B cell (primary cell): ENCODE measurements at regions not wholly inside any gene's neighbourhood (a gene's known extent, or its start where the extent isn't known, plus 50 kb on each side); places are given as distances from the start of the nearest gene placed in this dataset.

Source experiments
- ATAC-seq: fragments of 200-7000 bp; cut with Tn5 transposase; one replicate; pipeline ENCODE4 v1.10.0; 2021; ENCODE audit warnings: low read depth, mild to moderate bottlenecking, moderate number of reproducible peaks, moderate library complexity
- CTCF ChIA-PET: fragments of 350-600 bp; sonication (Branson Sonifier 250); formaldehyde crosslinking; loops from one replicate; lab custom pipeline; 2021; ENCODE audit warnings: antibody characterized with exemption, inconsistent platforms; lab: Charles Lee
- POLR2A ChIA-PET: fragments of 350-600 bp; sonication (Branson Sonifier 250); formaldehyde crosslinking; loops from one replicate; lab custom pipeline; 2021; ENCODE audit warnings: antibody characterized with exemption; lab: Charles Lee
- DNase-seq: peaks from one replicate; pipeline ENCODE4 v3.0.0; 2013
- H2AFZ ChIP-seq: 2 replicates; pipeline ENCODE4 v1.6.1; 2012; ENCODE audit warnings: mild to moderate bottlenecking, low read depth, low read length; ENCODE audit not compliant: insufficient read depth, poor library complexity, severe bottlenecking
- H3K27ac ChIP-seq, 2 donors: 1 replicate in 1 of 2; 2 replicates in 1 of 2; pipeline ENCODE4 v1.5.1; 2012 to 2013; ENCODE audit warnings: low read length in 2 of 2, mild to moderate bottlenecking in 2 of 2, moderate library complexity in 1 of 2
- H3K27me3 ChIP-seq, 4 experiments: fragments of 200-600 bp in 1 of 4; sonication (generic) in 1 of 4; replicated peaks in 1 of 4; 1 replicate in 2 of 4; 2 replicates in 2 of 4; pipeline versions ENCODE4 v1.6.1 to v1.7.0; 2013 to 2016; ENCODE audit warnings: low read length in 3 of 4, mild to moderate bottlenecking in 2 of 4, mixed read lengths in 1 of 4, moderate library complexity in 1 of 4; ENCODE audit not compliant: insufficient read depth in 4 of 4, control insufficient read depth in 3 of 4; ENCODE audit errors: control extremely low read depth in 1 of 4
- H3K36me3 ChIP-seq, 2 experiments: replicated peaks in 1 of 2; 1 replicate in 1 of 2; 2 replicates in 1 of 2; pipeline versions ENCODE4 v1.6.1 to v1.7.1; 2013; ENCODE audit warnings: low read length in 1 of 2; ENCODE audit not compliant: insufficient read depth in 2 of 2, control insufficient read depth in 1 of 2; ENCODE audit errors: control extremely low read depth in 1 of 2, extremely low read depth in 1 of 2
- H3K4me1 ChIP-seq, 2 donors: fragments of 200-600 bp in 1 of 2; sonication (generic) in 1 of 2; 1 replicate in 1 of 2; 2 replicates in 1 of 2; pipeline versions ENCODE4 v1.5.1 to v1.6.1; 2013 to 2017; ENCODE audit warnings: low read length in 2 of 2; ENCODE audit not compliant: control insufficient read depth in 2 of 2, insufficient read depth in 2 of 2
- H3K4me2 ChIP-seq: replicated peaks from 2 replicates; pipeline ENCODE3; 2012; ENCODE audit warnings: mild to moderate bottlenecking, low read depth, low read length; ENCODE audit not compliant: poor library complexity, severe bottlenecking
- H3K4me3 ChIP-seq, 5 experiments: fragments of 200-600 bp in 1 of 5; sonication (generic) in 1 of 5; 1 replicate in 3 of 5; 2 replicates in 2 of 5; pipeline versions ENCODE4 v1.5.1 to v1.7.0; 2011 to 2016; ENCODE audit warnings: low read length in 4 of 5, mild to moderate bottlenecking in 4 of 5, low read depth in 2 of 5, control low read depth in 1 of 5, moderate library complexity in 1 of 5; ENCODE audit not compliant: insufficient read depth in 1 of 5; ENCODE audit errors: control extremely low read depth in 1 of 5, extremely low read depth in 1 of 5
- H3K79me2 ChIP-seq: fragments of 200-600 bp; sonication (generic); one replicate; pipeline ENCODE4 v1.6.0; 2016; ENCODE audit warnings: low read length; ENCODE audit not compliant: control insufficient read depth, insufficient read depth
- H3K9ac ChIP-seq: fragments of 200-600 bp; sonication (generic); 2 replicates; pipeline ENCODE4 v1.6.1; 2017; ENCODE audit warnings: mild to moderate bottlenecking, low read length, moderate library complexity
- H3K9me3 ChIP-seq, 3 donors: one replicate each; pipeline versions ENCODE4 v1.6.1 to v1.7.1; 2013; ENCODE audit warnings: low read length in 2 of 3; ENCODE audit not compliant: control insufficient read depth in 2 of 3, insufficient read depth in 1 of 3; ENCODE audit errors: control extremely low read depth in 1 of 3
- H4K20me1 ChIP-seq: 2 replicates; pipeline ENCODE4 v1.6.0; 2012; ENCODE audit warnings: mild to moderate bottlenecking, low read length; ENCODE audit not compliant: insufficient read depth, control insufficient read depth, poor library complexity, severe bottlenecking
- H3K27ac Mint-ChIP-seq: one replicate; pipeline ENCODE4 v1.8.0; 2021; ENCODE audit warnings: mixed read lengths
- H3K27me3 Mint-ChIP-seq: one replicate; pipeline ENCODE4 v1.8.0; 2021; ENCODE audit warnings: mixed read lengths
- H3K4me1 Mint-ChIP-seq: one replicate; pipeline ENCODE4 v1.8.0; 2021; ENCODE audit warnings: mixed read lengths
- H3K4me3 Mint-ChIP-seq: one replicate; pipeline ENCODE4 v1.8.0; 2021; ENCODE audit warnings: mixed read lengths
- H3K9me3 Mint-ChIP-seq: one replicate; pipeline ENCODE4 v1.8.0; 2022; ENCODE audit warnings: mixed read lengths; ENCODE audit not compliant: insufficient read depth
- EZH2 ChIP-seq: IDR thresholded peaks from 2 replicates; pipeline ENCODE4 v1.6.1; 2012; ENCODE audit warnings: borderline replicate concordance, low read depth, mild to moderate bottlenecking, moderate library complexity, low read length; ENCODE audit not compliant: insufficient read depth, poor library complexity, severe bottlenecking
- WGBS: methylation state at CpG from one replicate; pipeline ENCODE4 v1.1.5; 2013; ENCODE audit warnings: missing lambda C conversion rate; ENCODE audit not compliant: insufficient coverage; 5-methylcytosine and 5-hydroxymethylcytosine counted together
- intact Hi-C: fragments of 100-400 bp; cut with micrococcal nuclease; formaldehyde crosslinking; loops from one replicate; pipeline ENCODE4 v1.10.0; 2022
- TF ChIP-seq, protein P1 (sequence below): fragments of 200-600 bp; IDR thresholded peaks from one replicate; pipeline ENCODE4 v1.8.0; 2022; ENCODE audit warnings: antibody characterized with exemption, mild to moderate bottlenecking

DNA sequence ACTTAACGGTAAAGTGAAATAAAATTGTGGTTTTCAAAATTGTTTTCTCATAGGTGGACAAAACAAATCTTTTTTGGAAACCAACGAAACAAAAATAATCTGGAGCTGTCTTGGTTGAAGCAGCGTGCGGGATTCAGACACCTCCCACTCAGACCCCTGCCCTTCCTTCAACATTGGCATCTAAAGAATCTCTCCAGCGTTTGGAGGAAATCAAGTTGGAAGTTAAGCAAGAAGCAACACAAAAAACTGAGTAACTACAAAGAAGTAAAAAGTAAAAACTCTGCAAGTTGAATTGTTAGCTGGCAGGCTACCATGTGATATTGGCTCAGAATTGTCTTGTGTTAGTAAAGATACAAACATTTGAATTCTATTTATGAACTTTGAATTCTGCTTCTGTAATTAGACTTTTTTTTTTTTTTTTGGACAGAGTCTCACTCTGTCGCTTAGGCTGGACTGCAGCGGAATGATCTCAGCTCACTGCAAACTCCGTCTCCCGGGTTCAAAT is 361.0 kb upstream of the PMFBP1 start:
- Histone ChIP-seq H3K4me1 (no peaks in the 10 kb centered on the region), H3K27me3 (no peaks in the 10 kb centered on the region), H3K9me3 (peaks cover 0 to 3% (median 0%) of the 10 kb centered on the region in 3 donors), H3K36me3 (no peaks in the 10 kb centered on the region), H3K9ac (no peak overlapping the region), H3K79me2 (no peaks in the 10 kb centered on the region), H3K4me3 (no peak overlapping the region), H3K4me2 (no peak overlapping the region), H2AFZ (no peak overlapping the region), H3K27ac (no peak overlapping the region), H4K20me1 (no peaks in the 10 kb centered on the region)
- intact Hi-C loops, result no loop called here
- ChIA-PET CTCF (no interaction called here), POLR2A (no interaction called here)
- no peak for DNase-seq
- Mint-ChIP-seq H3K4me1 (no peaks in the 10 kb centered on the region), H3K27ac (no peak overlapping the region), H3K9me3 (no peaks in the 10 kb centered on the region), H3K4me3 (no peak overlapping the region), H3K27me3 (no peaks in the 10 kb centered on the region)
- ATAC-seq, result no peak
- 94% methylated on average over 5 of the region's 9 CpGs for WGBS
- TF ChIP-seq, protein P1, sequence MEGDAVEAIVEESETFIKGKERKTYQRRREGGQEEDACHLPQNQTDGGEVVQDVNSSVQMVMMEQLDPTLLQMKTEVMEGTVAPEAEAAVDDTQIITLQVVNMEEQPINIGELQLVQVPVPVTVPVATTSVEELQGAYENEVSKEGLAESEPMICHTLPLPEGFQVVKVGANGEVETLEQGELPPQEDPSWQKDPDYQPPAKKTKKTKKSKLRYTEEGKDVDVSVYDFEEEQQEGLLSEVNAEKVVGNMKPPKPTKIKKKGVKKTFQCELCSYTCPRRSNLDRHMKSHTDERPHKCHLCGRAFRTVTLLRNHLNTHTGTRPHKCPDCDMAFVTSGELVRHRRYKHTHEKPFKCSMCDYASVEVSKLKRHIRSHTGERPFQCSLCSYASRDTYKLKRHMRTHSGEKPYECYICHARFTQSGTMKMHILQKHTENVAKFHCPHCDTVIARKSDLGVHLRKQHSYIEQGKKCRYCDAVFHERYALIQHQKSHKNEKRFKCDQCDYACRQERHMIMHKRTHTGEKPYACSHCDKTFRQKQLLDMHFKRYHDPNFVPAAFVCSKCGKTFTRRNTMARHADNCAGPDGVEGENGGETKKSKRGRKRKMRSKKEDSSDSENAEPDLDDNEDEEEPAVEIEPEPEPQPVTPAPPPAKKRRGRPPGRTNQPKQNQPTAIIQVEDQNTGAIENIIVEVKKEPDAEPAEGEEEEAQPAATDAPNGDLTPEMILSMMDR, result no peak
- TF ChIP-seq EZH2, result no peak

DNA sequence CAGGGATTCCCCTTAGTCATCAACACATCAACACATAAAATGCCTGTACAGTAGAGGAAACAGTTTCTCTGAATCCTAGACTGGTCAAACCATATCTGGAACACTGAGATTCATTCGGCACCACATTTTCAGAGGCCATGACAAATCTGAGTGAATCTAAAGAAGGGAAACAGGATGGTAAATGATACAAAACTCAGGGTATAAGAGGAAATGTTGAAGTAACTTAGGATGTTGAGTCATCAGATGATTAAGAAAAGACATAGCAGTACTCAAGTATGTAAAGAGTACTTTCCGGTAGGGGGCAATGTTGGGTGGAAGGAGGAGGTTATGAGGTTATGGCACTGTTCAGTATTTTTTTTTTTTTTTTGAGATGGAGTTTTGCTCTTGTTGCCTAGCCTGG is 358.5 kb upstream of the PMFBP1 start:
- H3K27me3 Mint-ChIP-seq, result no peaks in the 10 kb centered on the region
- H4K20me1 ChIP-seq, result no peaks in the 10 kb centered on the region
- no peak overlapping the region for H3K27ac ChIP-seq
- no peaks in the 10 kb centered on the region for H3K79me2 ChIP-seq
- no peak overlapping the region for H3K4me2 ChIP-seq
- no peaks in the 10 kb centered on the region for H3K36me3 ChIP-seq
- H3K4me3 Mint-ChIP-seq, result no peak overlapping the region
- WGBS, result 75% methylated on average over 1 of the region's 2 CpGs
- H3K4me1 ChIP-seq, result no peaks in the 10 kb centered on the region
- intact Hi-C loops, result no loop called here
- no peaks in the 10 kb centered on the region for H3K4me1 Mint-ChIP-seq
- no peak for ATAC-seq
- no peak overlapping the region for H3K9ac ChIP-seq
- H3K9me3 ChIP-seq, result peaks cover 0 to 3% (median 0%) of the 10 kb centered on the region in 3 donors
- ChIA-PET POLR2A (no interaction called here), CTCF (interaction anchor here (1.0 kb wide), 1 partner anchor 30 kb away, joined by 3 read pairs; no protein-coding TSS in a partner anchor)
- no peak overlapping the region for H3K27ac Mint-ChIP-seq
- H2AFZ ChIP-seq, result no peak overlapping the region
- no peak for DNase-seq
- no peak overlapping the region for H3K4me3 ChIP-seq
- H3K9me3 Mint-ChIP-seq, result no peaks in the 10 kb centered on the region
- no peak for TF ChIP-seq EZH2
- TF ChIP-seq, protein P1, result no peak
- no peaks in the 10 kb centered on the region for H3K27me3 ChIP-seq
